Stimulated activated CD4-positive, alpha-beta T cell treated with anti-CD3 and anti-CD28 coated beads, TNF-alpha, amount 100 ng/mL, for 1 hour (primary cell): ENCODE measurements at regions not wholly inside any gene's neighbourhood (a gene's known extent, or its start where the extent isn't known, plus 50 kb on each side); places are given as distances from the start of the nearest gene placed in this dataset.
"Not testable (repeated sequence)": the region's sequence is repeated elsewhere in the genome, so short reads cannot be mapped to it uniquely, and the experiment has no call there.

Source experiments
- DNase-seq, 3 donors: peaks; one replicate each; pipeline ENCODE4 v3.0.0-alpha.2; 2020; ENCODE audit warnings: low read depth in 3 of 3, low spot score in 1 of 3

GRCh38 chr1:242914729-242915128 lies 340.4 kb downstream of the CEP170 start:
- not testable (repeated sequence) for DNase-seq

GRCh38 chr1:242912855-242913254 lies 342.2 kb downstream of the CEP170 start:
- DNase-seq = not testable (repeated sequence)

- DNase-seq = not testable (repeated sequence)
Measured at GRCh38 chr1:242900558-242900957, 354.5 kb downstream of the CEP170 start.

DNA sequence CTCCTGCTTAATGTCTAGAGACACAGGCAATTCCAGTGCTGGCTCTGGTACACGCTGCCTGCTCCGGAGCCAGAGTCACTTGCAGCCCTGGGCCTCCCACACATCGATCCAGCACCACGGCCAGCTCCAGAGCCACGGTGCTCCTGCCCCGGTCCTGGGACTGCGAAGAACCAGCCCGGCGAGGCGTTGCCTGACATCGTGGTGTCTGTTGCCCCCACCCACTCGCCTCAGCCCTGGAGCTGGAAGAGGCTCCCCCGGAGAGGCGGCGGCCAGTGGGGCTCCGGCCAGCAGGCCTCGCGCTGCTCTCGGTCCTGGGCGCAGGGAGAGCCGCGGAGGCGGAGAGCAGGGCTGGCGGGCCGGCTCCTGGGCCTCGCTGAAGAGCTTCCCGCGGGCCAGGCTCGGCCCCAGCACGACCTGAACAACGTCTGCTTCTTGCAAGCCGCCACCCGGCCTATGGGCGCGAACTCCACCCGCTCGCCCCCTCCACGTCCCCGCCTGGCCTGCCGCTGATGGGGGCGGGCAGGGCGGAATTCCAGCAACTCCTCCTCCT lies 364.8 kb downstream of the CEP170 start:
- DNase-seq = no peak

- DNase-seq = no peak
Measured at GRCh38 chr1:242886137-242886536, 361.6 kb upstream of the PLD5 start.

- not testable (repeated sequence) for DNase-seq
Measured at GRCh38 chr1:242880022-242880421, 355.5 kb upstream of the PLD5 start.

- no peak for DNase-seq
Measured at GRCh38 chr1:242877743-242878142, 353.2 kb upstream of the PLD5 start.

- DNase-seq = no peak
Measured at GRCh38 chr1:242877229-242877628, 352.7 kb upstream of the PLD5 start.

GRCh38 chr1:242876030-242876429 lies 351.5 kb upstream of the PLD5 start:
- no peak for DNase-seq

DNA sequence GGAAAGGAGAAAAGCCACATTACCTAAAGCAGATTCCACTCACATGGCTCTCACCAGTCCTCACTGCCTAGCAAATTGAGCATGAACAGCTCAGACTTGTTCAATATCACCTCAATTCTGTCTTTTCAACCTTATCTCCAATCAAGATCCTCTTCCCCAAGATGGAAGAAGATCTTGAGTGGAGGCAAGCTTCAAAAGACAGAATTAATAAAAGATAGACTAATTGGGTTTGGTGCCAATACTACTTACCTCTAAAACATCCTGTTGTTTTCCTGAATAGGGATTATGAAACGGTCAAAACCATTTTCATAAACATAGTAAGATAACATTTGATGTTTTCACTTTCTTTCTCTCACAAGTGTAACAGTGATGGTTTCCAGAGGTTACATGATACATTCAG lies 349.2 kb upstream of the PLD5 start:
- DNase-seq = no peak

- DNase-seq = no peak
Measured at GRCh38 chr1:242872521-242872920, 348.0 kb upstream of the PLD5 start.

DNA sequence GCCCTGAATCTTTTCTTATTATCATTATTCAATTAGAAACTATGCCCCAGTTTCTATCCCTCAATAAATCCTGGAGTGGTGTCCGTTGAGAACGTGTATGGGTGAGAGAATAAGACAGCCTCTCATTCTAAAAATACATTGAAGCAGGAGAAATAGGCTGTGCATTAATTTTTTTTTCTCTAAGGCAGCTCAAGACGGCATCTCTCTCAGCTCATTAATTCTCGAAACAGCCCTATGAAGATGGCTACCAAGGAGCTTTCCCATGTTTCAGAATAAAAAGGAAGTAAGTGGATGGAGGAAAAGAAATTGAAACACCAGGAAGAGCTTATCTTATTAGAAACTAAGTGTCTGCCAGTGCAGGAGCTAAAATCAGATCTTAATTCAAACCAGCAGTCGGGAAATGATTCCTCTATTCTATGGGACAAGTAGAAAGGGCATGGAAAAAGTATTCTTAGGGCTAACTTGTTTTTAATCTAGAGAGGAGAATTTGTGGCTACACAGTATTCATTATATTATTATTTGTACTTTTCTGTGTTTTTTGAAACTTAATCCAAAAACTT lies 347.1 kb upstream of the PLD5 start:
- no peak for DNase-seq

DNA sequence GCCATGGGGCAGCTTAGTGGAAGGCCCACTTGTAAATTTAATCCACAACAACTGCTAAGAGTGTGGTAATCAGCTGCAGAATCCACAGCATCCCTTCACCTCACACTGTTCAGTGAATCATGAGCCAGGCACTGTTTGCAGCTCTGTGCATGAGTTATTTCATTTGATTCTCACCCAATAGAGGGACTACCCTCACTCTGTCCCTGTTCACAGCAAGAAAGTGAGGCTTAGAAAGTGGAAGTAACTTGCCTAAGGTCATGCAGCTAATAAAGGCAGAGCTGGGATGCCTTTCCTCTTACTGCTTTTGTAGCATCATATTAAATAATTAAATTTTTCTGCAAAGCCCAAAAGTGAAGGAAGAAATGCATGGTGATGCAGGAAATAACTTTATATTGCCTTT lies 346.5 kb upstream of the PLD5 start:
- DNase-seq = no peak

DNA sequence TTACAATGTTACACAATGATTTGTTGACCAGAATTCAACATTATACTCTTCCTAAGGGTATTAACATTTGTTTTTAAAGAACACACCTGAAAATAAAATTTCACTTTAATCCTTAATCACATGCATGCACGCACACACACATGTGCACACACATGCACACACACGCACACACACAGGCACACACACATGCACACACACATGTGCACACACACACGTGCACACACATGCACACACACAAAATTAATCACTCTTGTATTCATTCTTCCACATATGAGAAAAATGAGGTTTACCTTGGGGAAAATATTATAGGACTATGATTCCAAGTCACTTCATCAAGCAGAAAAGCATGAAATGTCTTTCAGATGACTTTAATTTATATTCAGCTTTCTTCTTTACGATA lies 331.8 kb upstream of the PLD5 start:
- no peak for DNase-seq

DNA sequence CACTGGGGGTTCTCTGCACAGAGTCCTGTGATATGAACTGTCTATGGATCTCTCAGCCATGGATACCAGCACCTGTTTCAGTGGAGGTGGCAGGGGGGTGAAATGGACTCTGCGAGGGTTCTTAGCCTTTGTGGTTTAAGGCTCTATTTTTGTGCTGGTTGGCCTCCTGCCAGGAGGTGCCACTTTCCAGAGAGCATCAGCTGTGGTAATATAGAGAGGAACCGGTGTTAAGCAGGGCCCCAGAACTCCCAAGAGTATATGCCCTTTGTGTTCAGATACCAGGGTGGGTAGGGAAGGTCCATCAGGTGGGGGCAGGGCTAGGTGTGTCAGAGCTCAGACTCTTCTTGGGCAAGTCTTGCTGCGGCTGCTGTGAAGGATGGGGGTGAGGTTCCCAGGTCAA lies 330.0 kb upstream of the PLD5 start:
- DNase-seq = no peak

GRCh38 chr1:242847390-242847993 lies 323.0 kb upstream of the PLD5 start:
- no peak for DNase-seq

DNA sequence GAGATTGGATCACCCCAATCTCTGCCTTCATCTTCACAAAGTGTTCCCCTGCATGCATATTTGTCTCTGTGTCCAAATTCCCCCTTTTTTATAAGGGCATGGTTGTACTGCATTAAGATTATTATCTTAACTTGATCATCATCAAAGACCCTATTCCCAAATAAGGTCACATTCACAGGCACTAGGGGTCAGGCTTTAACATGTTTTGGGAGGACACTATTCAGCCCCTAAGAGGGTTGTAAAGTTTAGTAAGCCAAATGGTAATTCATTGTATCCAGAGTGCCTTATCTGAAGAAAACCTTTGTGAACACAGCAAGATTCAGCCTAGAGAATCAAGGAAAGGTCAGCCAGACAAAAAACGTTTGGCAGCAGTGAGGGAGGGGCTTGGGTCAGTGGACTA lies 317.6 kb upstream of the PLD5 start:
- no peak for DNase-seq

GRCh38 chr1:242839101-242839500 lies 314.6 kb upstream of the PLD5 start:
- DNase-seq = no peak

DNA sequence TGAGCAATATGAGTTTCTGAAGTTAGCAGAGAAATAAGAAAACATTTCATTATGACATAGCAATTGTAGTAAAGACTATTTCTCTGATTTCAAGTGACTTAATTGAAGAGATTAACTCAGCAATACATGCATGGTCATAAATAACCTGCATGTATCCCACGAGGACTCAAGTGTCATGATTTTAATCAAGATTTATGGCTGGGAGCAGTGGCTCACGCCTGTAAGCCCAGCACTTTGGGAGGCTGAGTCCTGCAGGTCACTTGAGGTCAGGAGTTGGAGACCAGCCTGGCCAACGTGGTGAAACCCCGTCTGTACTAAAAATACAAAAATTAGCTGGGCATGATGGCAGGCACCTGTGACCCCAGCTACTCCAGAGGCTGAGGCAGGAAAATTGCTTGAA lies 311.9 kb upstream of the PLD5 start:
- no peak for DNase-seq

- no peak for DNase-seq
Measured at GRCh38 chr1:242828828-242829227, 304.3 kb upstream of the PLD5 start.

- no peak for DNase-seq
Measured at GRCh38 chr1:242828199-242828598, 303.7 kb upstream of the PLD5 start.

GRCh38 chr1:242827538-242827937 lies 303.0 kb upstream of the PLD5 start:
- DNase-seq = no peak

DNA sequence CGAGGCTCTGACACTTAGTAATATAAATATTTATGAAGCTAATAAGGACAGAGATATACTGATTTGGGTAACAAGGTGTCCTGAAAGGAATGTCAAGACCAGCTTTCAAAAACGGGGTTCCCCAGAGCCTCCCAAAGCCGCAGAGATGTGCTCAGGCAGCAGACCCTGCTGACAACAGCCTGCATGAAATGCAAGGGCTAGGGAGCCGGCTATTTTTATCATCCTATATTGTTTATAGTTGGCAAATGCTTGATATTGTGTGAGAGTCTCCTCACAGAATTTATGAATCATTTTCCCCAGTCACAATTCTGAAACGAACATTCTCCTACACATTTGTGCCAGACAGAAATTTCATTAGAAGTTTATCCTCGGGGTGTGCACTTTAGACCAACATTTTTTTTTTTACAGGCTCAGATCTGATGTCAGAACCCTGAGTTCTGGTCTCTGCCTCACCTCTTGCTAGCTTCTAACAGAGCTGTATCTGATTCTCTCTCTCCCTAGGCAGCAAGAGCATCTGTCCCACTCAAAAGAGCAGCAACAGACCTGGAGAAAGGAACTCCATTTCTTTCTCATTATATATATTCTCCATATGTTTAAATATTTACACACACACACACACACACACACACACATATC lies 302.3 kb upstream of the PLD5 start:
- DNase-seq = no peak
